ENCODE measurements at regions not wholly inside any gene's neighbourhood (a gene's known extent, or its start where the extent isn't known, plus 50 kb on each side); places are given as distances from the start of the nearest gene placed in this dataset.
"Not testable (repeated sequence)": the region's sequence is repeated elsewhere in the genome, so short reads cannot be mapped to it uniquely, and the experiment has no call there.

GRCh38 chr20:7760247-7761031, 179.8 kb downstream of the HAO1 start:
- no peak for DNase-seq

GRCh38 chr20:7765221-7765620, 175.0 kb downstream of the HAO1 start:
- DNase-seq, result no peak

- no peak for DNase-seq
These were observed 170.2 kb downstream of the HAO1 start for GRCh38 chr20:7770046-7770445.

GRCh38 chr20:7770578-7770977, 169.7 kb downstream of the HAO1 start:
- DNase-seq, result no peak

DNA sequence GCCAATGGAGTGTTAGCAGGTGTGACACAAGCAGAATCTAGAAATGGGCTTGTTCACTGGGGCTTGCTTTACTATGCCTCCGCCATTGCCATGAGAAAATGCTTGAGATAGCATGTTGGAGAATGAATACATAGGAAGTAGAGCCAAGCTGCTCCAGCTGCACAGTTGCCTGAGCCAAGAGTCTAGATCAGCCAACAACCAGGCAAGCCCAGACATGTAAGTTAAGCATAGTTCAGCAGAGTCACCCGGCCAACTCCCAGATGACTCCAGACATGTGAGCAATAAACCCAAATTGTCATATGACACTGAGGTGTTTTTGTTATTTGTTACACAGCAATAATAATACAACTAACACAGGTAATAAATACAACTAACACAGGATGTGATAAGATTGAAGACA, 167.9 kb downstream of the HAO1 start:
- DNase-seq, result peak in 4 of 56 donors; percentile 0 to 5 (median 2)

DNA sequence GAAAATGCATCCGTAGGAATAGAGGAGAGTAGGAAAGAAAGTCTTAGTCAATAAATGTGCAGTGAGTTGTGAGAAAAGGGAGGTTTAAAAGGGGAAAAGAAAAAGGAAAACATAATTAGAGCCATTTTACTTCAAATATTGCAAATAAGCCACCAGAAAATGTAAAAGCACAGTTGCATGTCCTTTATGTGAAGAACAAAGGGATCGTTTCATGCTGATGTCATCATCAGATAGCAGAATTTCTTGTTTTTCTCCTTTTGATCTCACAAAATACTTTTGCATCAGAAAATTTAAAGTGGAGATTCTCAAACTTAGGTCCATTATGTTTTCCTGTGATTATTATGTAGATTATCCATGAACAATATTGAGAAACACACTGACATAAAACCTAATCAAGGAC, 166.7 kb downstream of the HAO1 start:
- DNase-seq, result no peak

GRCh38 chr20:7775072-7775471, 165.2 kb downstream of the HAO1 start:
- no peak for DNase-seq

DNA sequence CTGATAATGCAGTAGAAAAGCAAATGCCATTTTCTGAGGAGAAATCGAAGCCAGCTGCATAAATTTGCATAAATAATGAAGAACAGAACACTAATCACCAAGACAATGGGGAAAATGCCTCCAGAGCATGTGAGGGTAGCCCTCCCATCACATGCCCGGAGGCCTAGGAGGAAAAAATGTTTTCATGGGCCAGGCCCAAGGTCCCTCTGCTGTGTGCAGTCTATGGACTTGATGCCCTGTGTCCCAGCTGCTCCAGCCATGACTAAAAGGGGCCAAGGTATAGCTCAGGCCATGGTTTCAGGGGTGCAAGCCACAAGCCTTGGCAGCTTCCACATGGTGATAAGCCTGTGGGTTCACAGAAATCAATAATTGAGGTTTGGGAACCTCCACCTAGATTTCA, 164.1 kb downstream of the HAO1 start:
- DNase-seq, result no peak

DNA sequence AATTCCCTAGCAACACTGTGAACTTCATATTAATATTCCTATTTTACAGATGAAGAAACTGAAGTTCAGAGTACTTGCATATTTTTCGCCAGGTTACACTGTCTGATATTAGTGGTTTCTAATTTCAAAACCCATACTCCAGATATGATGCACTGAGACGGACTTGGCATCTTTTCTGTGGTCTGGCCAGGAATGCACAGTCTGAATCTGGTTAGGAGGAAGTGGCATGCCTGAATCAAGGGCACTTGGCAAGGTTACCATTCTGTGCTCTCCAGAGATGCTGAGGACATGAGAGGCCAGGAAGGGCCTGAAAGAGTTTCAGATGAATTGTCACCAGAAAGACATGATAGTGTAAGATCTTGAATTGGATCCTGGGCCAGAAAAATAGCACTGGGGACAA, 150.1 kb downstream of the HAO1 start:
- no peak for DNase-seq

DNA sequence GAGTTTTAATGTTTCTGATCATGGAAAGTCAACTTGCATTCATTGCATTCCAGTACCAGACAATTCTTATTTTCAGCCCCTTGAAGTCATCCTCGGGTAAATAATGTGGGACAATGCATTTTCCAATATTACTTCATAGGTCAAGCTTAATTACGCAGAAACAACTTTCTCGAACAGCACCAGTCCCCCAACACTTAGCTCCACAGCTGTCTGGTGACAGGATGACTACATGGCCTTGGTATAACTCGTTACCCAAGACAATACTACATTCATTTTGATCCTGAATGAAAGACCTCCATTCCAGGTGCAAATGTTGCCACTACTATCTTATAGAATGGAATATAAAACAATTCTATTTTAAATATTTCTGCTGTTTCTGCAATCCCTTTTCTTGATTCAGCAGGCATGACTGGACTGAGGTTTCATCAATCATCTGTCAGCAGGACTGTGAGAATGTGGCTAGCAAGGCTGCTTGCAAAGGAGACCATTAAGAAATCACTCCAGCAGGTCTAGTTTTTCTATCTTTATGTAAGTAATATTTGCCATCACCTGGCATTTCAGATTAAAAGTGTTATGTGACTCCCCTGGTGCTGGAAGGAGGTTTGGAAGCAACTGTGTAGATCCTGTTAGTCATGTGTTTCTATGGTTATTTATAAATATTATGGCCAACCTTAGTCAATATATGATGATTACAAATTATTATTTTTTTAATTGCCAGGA, 147.9 kb downstream of the HAO1 start:
- DNase-seq, result no peak

DNA sequence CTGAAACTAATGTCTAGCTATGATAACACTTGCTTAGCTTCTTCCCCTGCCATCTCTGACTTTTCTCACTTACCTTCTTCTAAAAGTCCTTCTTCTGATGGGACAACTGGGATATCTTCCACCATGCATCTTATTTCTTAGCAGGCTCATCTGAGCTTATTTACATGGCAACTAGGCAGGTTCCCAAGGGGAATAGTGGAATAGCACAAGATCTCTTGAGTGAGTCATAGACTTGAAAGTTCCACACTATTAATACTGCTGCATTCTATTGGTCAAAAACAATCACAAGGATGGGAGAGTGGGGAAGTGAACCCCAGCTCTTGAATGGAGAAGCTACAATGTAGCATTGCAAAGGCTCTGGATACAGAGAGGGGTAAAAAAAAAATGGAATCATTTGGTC, 142.1 kb downstream of the HAO1 start:
- DNase-seq, result no peak

DNA sequence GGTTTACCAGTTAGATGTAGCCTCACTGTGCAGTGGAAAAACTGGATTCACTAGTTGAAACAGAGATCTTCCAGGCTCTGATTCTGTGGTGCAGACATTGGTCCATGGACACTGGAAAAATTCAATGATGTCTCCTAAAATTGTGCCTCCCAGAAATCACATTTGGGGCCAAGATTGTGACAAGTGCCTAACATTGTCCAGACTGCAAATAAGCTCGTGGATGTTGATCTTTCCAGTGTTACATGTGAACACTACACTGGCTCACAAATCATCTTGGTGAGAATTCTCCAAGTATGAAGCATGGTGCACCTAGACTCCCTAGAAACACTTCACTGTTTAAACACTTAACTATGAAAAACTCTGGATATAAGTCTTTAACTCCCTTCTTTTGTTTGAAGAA, 140.4 kb downstream of the HAO1 start:
- DNase-seq, result no peak

GRCh38 chr20:7803411-7804151, 136.7 kb downstream of the HAO1 start:
- DNase-seq, result not testable (repeated sequence)

DNA sequence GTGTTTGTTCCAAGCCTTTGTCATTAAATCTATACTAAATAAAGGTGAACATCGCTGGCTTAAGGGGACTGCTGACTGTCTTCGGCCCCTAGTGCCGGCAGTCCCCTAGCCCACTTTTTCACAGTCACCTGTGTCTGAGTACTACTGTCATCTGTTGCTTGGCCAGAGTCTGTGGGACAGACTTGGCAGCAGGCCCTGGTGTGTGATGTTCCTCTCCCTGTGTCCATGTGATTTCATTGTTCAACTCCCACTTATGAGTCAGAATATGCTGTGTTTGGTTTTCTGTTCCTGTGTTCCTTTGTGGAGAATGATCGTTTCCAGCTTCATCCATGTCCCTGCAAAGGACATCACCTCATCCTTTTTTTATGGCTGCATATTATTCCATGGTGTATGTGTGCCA, 133.4 kb downstream of the HAO1 start:
- no peak for DNase-seq

- DNase-seq, result no peak
These were observed 123.0 kb downstream of the HAO1 start for GRCh38 chr20:7817286-7817685.

GRCh38 chr20:7818477-7818876, 121.8 kb downstream of the HAO1 start:
- no peak for DNase-seq

GRCh38 chr20:7820897-7821296, 119.4 kb downstream of the HAO1 start:
- no peak for DNase-seq

DNA sequence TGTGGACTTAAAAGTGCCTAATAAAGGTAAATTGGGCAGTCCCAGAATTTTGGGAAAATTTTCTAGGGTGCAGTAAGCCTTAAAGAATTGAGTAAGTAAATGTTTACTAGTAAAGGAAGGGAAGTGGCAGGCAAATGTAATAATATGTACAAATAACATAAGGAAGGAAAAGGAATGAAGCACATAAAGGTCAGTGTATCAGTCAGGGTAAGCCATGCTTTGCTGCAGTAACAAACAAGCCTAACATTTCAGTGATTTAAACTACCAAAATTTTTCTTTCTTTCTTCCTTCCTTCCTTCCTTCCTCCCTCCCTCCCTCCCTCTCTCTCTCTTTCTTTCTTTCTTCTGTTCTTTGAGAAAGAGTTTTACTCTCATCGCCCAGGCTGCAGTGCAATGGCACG, 117.5 kb downstream of the HAO1 start:
- no peak for DNase-seq

GRCh38 chr20:7828437-7828836, 111.8 kb downstream of the HAO1 start:
- DNase-seq, result no peak

DNA sequence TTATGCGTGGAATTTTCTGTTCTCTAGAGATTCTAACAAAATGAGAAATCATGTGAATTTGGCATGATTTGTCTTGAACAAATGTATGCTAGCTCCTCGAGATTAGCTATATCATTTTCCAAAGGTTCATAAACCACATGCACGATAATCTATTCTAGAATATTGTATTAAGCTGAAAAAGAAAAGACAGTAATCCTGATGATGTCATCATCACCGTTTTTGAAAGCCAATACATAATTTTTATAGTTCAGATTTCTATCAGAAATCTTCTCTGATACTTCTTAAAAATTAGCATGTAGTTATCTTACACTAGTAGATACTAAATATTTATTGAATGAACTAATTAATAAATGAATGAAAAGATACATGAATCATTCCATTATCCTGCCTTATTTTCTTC, 111.2 kb downstream of the HAO1 start:
- no peak for DNase-seq

DNA sequence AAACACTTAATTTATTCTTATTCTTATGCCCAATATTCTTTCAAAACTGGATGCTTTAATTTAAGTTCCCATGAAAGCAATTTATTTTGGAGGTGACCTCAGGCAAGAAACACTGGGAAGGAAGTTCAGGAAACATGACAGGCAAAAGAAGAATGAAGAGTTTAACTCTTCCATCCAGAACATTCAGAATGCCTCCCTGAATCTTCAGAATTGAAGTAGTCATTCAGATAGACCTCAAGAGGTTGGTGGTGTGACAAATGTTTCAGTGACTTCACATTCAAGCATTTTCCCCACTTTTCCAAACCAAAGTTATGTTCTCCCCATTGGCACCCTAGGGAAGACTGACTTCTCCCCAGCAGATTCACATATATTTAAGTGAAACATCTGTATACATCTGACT, 110.5 kb downstream of the HAO1 start:
- no peak for DNase-seq
